SJCRH30 (cell line): ENCODE measurements at regions not wholly inside any gene's neighbourhood (a gene's known extent, or its start where the extent isn't known, plus 50 kb on each side); places are given as distances from the start of the nearest gene placed in this dataset.

Source experiments
- DNase-seq, 2 experiments: peaks; one replicate each; pipeline ENCODE4 v3.0.0-alpha.2; 2015 to 2020
- H3K27ac ChIP-seq: fragments of 250-450 bp; sonication (Bioruptor Pico); 2 replicates; pipeline ENCODE4 v1.5.1; 2020; ENCODE audit warnings: mild to moderate bottlenecking, moderate library complexity
- H3K27me3 ChIP-seq: fragments of 250-450 bp; sonication (Bioruptor Pico); 2 replicates; pipeline ENCODE4 v1.5.1; 2020; ENCODE audit warnings: mild to moderate bottlenecking, moderate library complexity
- H3K36me3 ChIP-seq: fragments of 250-450 bp; sonication (Bioruptor Pico); 2 replicates; pipeline ENCODE4 v1.5.1; 2020; ENCODE audit warnings: mild to moderate bottlenecking, moderate library complexity
- H3K4me1 ChIP-seq: fragments of 250-450 bp; sonication (Bioruptor Pico); 2 replicates; pipeline ENCODE4 v1.5.1; 2020; ENCODE audit warnings: mild to moderate bottlenecking, moderate library complexity
- H3K4me3 ChIP-seq: fragments of 250-450 bp; sonication (Bioruptor Pico); 2 replicates; pipeline ENCODE4 v1.5.1; 2020; ENCODE audit warnings: mild to moderate bottlenecking, moderate library complexity
- H3K9me3 ChIP-seq: fragments of 250-450 bp; sonication (Bioruptor Pico); replicated peaks from 2 replicates; pipeline ENCODE4 v1.5.1; 2020; ENCODE audit warnings: mild to moderate bottlenecking, moderate library complexity

DNA sequence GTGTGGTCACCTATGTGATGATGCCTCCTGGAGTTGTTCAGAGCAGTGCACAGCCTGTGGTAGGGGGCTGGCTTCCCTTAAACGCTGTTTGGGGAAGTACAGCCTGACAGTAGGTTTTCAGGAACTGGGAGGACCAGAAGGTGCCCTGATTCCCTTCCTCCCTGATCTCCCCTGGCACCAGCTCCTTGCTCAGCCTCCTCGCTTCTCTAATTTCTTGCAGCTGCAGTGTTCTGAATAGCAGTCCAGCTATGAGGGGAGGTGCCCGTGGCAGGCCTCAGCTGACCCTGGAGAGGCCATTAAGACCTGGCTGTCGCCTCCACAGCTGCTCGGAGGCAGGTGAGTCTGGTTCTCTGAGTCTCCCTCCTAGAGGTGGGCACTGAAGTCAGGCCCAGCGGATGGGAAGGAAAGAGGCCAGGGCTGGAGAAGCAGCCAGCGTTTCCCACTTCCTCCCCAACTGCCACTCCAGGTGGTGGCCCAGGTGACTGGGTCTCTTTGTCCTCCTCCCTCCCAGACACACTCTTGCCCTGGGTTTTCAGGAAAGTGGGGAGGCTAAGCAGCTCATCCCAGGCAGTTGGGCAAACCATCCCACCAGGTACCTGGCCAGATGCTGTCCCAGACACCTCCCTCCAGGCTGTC lies 52.0 kb upstream of the RPL11 start:
- H3K4me3 ChIP-seq: no peak overlapping the region
- H3K27me3 ChIP-seq: no peaks in the 10 kb centered on the region
- H3K36me3 ChIP-seq: no peaks in the 10 kb centered on the region
- H3K27ac ChIP-seq: no peak overlapping the region; the same call in 1 of the 2 replicates
- H3K9me3 ChIP-seq: no peaks in the 10 kb centered on the region
- DNase-seq: peak; percentile 18 to 40
- peaks cover 43% of the 10 kb centered on the region for H3K4me1 ChIP-seq

GRCh38 chr1:23638786-23639241 lies 52.8 kb upstream of the RPL11 start:
- Histone ChIP-seq H3K27me3 (no peaks in the 10 kb centered on the region), H3K4me3 (no peak overlapping the region), H3K27ac (no peak overlapping the region; the same call in 1 of the 2 replicates), H3K9me3 (no peaks in the 10 kb centered on the region), H3K36me3 (no peaks in the 10 kb centered on the region), H3K4me1 (peaks cover 41% of the 10 kb centered on the region)
- DNase-seq: peak; percentile 24 to 60

DNA sequence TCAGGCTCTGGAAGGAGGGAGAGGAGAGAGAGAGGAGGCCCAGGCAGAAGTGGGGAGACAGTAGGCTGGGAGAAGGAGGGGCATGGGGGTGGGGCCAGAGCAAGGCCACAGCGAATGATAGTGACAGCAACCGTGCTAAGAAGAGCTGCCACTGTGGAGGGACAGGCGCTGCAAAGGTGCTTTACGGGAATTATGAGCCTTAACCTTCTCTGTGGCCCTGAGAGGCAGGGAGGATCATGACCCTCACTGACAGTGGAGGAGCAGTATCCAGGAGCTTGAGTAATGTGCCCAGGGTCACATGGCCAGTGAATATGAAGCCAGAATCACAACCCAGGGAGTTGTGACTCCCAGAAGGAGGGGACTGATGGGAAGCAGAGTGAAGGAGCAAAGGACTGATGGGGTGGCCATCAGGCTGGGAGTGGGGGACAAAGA lies 53.4 kb upstream of the RPL11 start:
- Histone ChIP-seq H3K4me3 (no peak overlapping the region), H3K27ac (no peak overlapping the region; the same call in 1 of the 2 replicates), H3K36me3 (no peaks in the 10 kb centered on the region), H3K9me3 (no peaks in the 10 kb centered on the region), H3K27me3 (no peaks in the 10 kb centered on the region), H3K4me1 (peaks cover 35% of the 10 kb centered on the region)
- peak; percentile 47 to 68 for DNase-seq

DNA sequence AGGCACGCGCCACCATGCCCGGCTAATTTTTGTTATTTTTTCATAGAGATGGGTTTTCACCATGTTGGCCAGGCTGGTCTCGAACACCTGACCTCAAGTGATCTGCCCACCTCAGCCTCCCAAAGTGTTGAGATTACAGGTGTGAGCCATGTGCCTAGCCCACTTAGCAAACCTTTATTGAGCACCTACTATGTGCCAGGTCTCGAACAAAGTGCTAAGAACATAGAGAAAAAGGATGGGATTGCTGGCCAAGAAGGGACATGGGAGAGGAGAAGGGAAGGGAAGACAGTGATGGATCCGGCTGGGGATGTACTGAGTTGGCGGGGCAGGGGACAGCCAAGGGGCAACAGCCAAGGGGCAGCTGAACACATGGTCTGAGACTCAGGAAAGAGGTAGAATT lies 55.6 kb upstream of the RPL11 start:
- H3K36me3 ChIP-seq: no peaks in the 10 kb centered on the region

DNA sequence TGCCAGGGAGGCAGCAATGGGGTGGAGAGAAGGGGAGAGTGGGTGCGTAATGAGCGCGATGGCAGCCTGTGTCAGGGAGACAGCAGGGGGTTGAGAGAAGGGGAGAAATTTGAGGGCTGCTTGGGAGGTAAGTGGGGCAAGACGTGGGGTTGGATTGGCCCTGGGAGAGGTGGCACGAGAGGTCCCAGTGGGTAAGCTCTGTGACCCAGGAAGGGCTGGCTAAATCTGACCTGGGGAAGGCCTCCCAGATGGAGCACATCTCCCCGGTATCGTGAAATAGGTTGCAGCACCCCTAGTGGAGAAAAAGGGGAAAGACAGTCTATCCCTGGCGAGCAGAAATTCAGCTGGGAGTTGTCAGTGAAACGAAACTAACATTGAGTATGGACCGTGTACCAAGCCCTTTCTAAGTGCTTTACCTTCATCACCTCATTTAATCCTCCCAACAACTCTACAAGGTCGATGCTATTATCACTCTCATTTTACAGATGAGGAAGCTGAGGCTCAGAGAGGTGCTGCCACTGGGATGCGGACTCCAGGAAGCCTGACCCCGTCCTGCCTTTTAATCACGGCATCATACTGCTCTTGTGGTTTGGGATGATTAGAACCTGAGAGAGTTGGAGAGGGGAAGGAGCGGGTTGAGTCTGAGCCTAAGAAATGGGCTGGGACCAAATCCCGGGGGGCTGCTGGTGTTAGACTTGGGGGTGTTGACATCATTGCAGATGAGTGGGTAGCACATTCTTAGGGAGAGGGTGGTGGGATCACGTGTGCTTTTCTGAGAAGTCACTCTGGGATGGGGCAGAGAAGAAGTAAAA lies 56.6 kb upstream of the RPL11 start:
- Histone ChIP-seq H3K4me3 (peak overlapping the region; percentile 57), H3K27me3 (no peaks in the 10 kb centered on the region), H3K36me3 (no peaks in the 10 kb centered on the region), H3K9me3 (no peaks in the 10 kb centered on the region), H3K27ac (peak overlapping the region; percentile 51; the same call in 1 of the 2 replicates), H3K4me1 (peaks cover 34% of the 10 kb centered on the region)
- DNase-seq: peak; percentile 78 to 90

More for the DNA sequence above, 55.6 kb upstream of the RPL11 start:
- Histone ChIP-seq H3K27ac (no peak overlapping the region), H3K27me3 (no peaks in the 10 kb centered on the region), H3K9me3 (no peaks in the 10 kb centered on the region), H3K4me1 (peaks cover 35% of the 10 kb centered on the region), H3K4me3 (no peak overlapping the region)
- DNase-seq: no peak

DNA sequence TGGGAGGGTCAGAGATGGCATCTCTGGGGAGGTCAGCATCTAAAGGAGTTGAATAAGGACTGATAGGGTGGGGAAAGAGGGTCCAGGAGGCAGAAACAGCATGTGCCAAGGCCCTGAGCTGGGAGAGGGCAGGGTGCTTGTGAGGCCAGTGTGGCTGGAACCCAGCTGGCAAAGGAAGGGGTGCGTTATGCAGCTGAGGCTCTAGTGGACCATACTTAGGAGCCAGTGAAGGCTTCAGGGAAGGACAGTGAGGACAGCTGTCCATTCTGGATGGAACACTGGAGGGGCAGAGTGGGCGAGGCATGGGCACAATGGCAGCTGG lies 57.1 kb upstream of the RPL11 start:
- Histone ChIP-seq H3K4me1 (peaks cover 31% of the 10 kb centered on the region), H3K9me3 (no peaks in the 10 kb centered on the region), H3K27ac (peak overlapping the region; percentile 51; the same call in 1 of the 2 replicates), H3K36me3 (no peaks in the 10 kb centered on the region), H3K4me3 (no peak overlapping the region), H3K27me3 (no peaks in the 10 kb centered on the region)
- no peak for DNase-seq

GRCh38 chr1:23632479-23633160 lies 59.0 kb upstream of the RPL11 start:
- no peaks in the 10 kb centered on the region for H3K27me3 ChIP-seq
- no peak overlapping the region for H3K4me3 ChIP-seq
- H3K4me1 ChIP-seq: peaks cover 13% of the 10 kb centered on the region; the same call in 1 of the 2 replicates
- H3K9me3 ChIP-seq: no peaks in the 10 kb centered on the region
- no peak overlapping the region for H3K27ac ChIP-seq
- no peaks in the 10 kb centered on the region for H3K36me3 ChIP-seq
- no peak for DNase-seq

- no peak overlapping the region for H3K27ac ChIP-seq
- H3K9me3 ChIP-seq: no peaks in the 10 kb centered on the region
- peaks cover 11% of the 10 kb centered on the region; the same call in 1 of the 2 replicates for H3K4me1 ChIP-seq
- H3K4me3 ChIP-seq: no peak overlapping the region
- H3K36me3 ChIP-seq: no peaks in the 10 kb centered on the region
- H3K27me3 ChIP-seq: no peaks in the 10 kb centered on the region
- DNase-seq: no peak
These were observed 61.8 kb upstream of the RPL11 start for GRCh38 chr1:23629708-23630290.

DNA sequence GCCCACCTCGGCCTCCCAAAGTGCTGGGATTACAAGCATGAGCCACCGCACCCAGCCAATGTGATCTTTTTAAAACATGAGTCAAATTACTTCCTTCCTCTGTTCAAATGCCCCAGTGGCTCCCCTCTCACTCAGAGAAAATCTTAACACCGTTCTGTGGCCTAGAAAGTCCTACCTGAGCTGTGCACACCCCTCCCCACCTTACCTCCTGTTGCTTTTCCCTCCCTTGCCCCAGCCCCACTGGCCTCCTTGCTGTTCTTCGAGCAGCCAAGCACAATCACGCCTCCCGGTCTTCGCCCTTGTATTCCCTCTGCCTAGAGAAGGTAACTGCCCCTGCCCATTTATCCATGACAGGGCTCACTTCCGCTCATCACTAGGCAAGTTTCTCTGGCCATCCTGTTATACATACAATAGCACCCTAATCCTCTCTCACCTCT lies 62.6 kb upstream of the RPL11 start:
- Histone ChIP-seq H3K36me3 (no peaks in the 10 kb centered on the region), H3K27ac (no peak overlapping the region), H3K27me3 (no peaks in the 10 kb centered on the region), H3K9me3 (no peaks in the 10 kb centered on the region), H3K4me3 (no peak overlapping the region), H3K4me1 (peaks cover 6% of the 10 kb centered on the region; the same call in 1 of the 2 replicates)
- DNase-seq: no peak

- no peaks in the 10 kb centered on the region for H3K9me3 ChIP-seq
- H3K4me1 ChIP-seq: peaks cover 4% of the 10 kb centered on the region; the same call in 1 of the 2 replicates
- DNase-seq: no peak
These were observed 64.4 kb upstream of the RPL11 start for GRCh38 chr1:23627069-23627735.

DNA sequence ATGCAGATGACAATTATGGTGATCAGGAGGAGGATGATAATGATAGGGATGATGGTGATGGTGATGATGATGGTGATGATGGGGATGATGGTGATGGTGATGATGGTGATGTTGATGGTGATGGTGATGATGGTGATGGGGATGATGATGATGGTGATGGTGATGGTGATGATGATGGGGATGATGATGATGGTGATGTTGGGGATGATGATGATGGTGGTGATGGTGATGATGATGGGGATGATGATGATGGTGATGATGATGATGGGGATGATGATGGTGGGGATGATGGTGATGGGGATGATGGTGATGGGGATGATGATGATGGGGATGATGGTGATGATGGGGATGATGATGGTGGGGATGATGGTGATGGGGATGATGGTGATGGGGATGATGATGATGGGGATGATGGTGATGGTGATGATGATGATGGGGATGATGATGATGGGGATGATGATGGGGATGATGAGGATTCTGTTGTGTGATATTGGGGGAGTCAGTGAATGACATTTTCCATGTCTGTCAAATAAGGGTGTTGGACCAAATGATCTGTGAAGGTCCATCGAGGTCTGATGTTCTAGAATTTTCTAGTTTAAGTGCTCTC lies 65.6 kb upstream of the RPL11 start:
- Histone ChIP-seq H3K4me3 (no peak overlapping the region), H3K27me3 (no peaks in the 10 kb centered on the region; the same call in 1 of the 2 replicates), H3K9me3 (no peaks in the 10 kb centered on the region), H3K4me1 (peaks cover 2% of the 10 kb centered on the region; the same call in 1 of the 2 replicates), H3K27ac (no peak overlapping the region), H3K36me3 (no peaks in the 10 kb centered on the region)
- no peak for DNase-seq

More at GRCh38 chr1:23627069-23627735, 64.4 kb upstream of the RPL11 start:
- no peak overlapping the region for H3K4me3 ChIP-seq
- H3K36me3 ChIP-seq: no peaks in the 10 kb centered on the region
- H3K27ac ChIP-seq: no peak overlapping the region
- no peaks in the 10 kb centered on the region; the same call in 1 of the 2 replicates for H3K27me3 ChIP-seq

DNA sequence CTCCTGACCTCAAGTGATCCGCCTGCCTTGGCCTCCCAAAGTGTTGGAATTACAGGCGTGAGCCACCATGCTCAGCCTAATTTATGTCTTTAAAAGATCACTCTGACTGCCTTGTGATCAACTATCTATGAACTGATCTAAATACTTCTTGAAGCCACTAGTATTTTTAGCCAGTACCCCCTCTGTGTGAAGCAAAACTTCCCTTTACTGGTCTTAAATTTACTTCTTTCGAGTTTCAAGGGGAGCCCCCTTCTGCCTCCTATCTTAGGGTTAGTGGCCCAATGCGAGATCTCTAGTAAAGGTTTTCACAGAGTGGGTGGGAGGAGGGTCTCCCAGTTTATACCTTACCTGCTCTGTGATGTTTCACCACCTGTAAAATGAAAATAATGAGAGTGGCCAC lies 66.1 kb upstream of the RPL11 start:
- Histone ChIP-seq H3K36me3 (no peaks in the 10 kb centered on the region), H3K27ac (no peak overlapping the region), H3K4me1 (peaks cover 2% of the 10 kb centered on the region; the same call in 1 of the 2 replicates), H3K4me3 (no peak overlapping the region), H3K9me3 (no peaks in the 10 kb centered on the region), H3K27me3 (peaks cover 4% of the 10 kb centered on the region)
- no peak for DNase-seq

DNA sequence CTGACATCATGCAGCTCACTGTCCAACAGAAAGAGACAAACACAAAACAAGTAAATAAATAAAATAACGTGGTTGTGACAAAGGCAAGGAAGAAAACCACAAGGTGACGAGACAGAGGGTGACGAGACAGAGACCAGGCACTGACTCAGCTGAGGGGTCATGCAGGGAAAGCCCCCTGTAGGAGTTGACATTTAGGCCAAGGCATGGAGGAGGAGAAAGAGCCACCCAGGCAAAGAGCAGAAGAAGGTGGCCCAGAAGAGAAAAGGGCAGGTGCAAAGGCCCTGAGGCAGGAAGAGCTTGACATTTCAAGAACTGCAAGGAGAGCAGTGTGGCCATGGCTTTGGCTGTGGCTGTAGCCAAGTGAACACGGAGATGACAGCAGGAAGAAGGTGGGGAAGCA lies 65.1 kb upstream of the ID3 start:
- no peaks in the 10 kb centered on the region for H3K9me3 ChIP-seq
- no peak overlapping the region for H3K4me3 ChIP-seq
- peaks cover 2% of the 10 kb centered on the region; the same call in 1 of the 2 replicates for H3K4me1 ChIP-seq
- no peak for DNase-seq
- H3K27me3 ChIP-seq: peaks cover 12% of the 10 kb centered on the region
- no peak overlapping the region for H3K27ac ChIP-seq
- no peaks in the 10 kb centered on the region for H3K36me3 ChIP-seq

DNA sequence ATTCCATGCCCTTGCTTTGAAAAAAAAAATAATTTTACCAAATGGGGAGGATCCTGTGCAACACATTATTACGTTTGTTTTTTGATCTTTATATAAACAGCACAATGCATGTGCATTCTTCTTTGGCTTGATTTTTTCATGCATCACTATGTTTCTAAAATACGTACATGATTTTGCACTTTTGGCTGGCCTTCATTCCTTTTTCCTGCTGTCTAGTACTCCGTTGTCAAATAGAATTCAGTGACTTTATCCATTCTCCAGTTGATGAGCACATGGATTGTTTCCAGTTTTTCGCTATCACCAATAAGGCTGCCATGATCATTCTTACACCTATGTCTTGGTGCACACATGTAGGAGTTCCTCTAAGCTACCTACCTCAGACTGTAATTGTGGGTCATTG lies 63.0 kb upstream of the ID3 start:
- H3K27me3 ChIP-seq: peaks cover 29% of the 10 kb centered on the region
- H3K4me1 ChIP-seq: peaks cover 2% of the 10 kb centered on the region; the same call in 1 of the 2 replicates
- H3K4me3 ChIP-seq: no peak overlapping the region
- no peak for DNase-seq
- H3K36me3 ChIP-seq: no peaks in the 10 kb centered on the region
- H3K27ac ChIP-seq: no peak overlapping the region
- no peaks in the 10 kb centered on the region for H3K9me3 ChIP-seq
